Aorta (tissue), 5 donors: ENCODE measurements at regions not wholly inside any gene's neighbourhood (a gene's known extent, or its start where the extent isn't known, plus 50 kb on each side); places are given as distances from the start of the nearest gene placed in this dataset.

ENCODE experiments used
- ATAC-seq: fragments of 200-7000 bp; cut with Tn5 transposase; one replicate; pipeline ENCODE4 v1.9.1; 2022; ENCODE audit warnings: moderate library complexity; ENCODE audit not compliant: low FRiP score
- DNase-seq, 2 donors: peaks; one replicate each; pipeline ENCODE4 v3.0.0-alpha.2; 2020
- H3K27ac ChIP-seq, 2 donors: one replicate each; pipeline ENCODE4 v1.5.1; 2013; ENCODE audit warnings: low read length in 2 of 2, mild to moderate bottlenecking in 2 of 2, moderate library complexity in 2 of 2, control low read depth in 1 of 2, inconsistent platforms in 1 of 2, low read depth in 1 of 2
- H3K27me3 ChIP-seq, 2 donors: one replicate each; pipeline ENCODE4 v1.6.1; 2013; ENCODE audit warnings: control low read depth in 1 of 2, low read length in 1 of 2, mild to moderate bottlenecking in 1 of 2, moderate library complexity in 1 of 2; ENCODE audit not compliant: insufficient read depth in 2 of 2, control insufficient read depth in 1 of 2
- H3K36me3 ChIP-seq, 2 donors: one replicate each; pipeline ENCODE4 v1.6.1; 2013; ENCODE audit warnings: control low read depth in 1 of 2, low read length in 1 of 2, mild to moderate bottlenecking in 1 of 2; ENCODE audit not compliant: insufficient read depth in 2 of 2, control insufficient read depth in 1 of 2
- H3K4me1 ChIP-seq, 2 donors: one replicate each; pipeline ENCODE4 v1.6.1; 2013; ENCODE audit warnings: low read length in 2 of 2, control low read depth in 1 of 2, mild to moderate bottlenecking in 1 of 2, moderate library complexity in 1 of 2; ENCODE audit not compliant: insufficient read depth in 2 of 2, control insufficient read depth in 1 of 2
- H3K4me3 ChIP-seq, 2 donors: one replicate each; pipeline ENCODE4 v1.5.1; 2013; ENCODE audit warnings: low read length in 2 of 2, control low read depth in 1 of 2, mild to moderate bottlenecking in 1 of 2
- H3K9me3 ChIP-seq: one replicate; pipeline ENCODE4 v1.6.1; 2013; ENCODE audit warnings: mild to moderate bottlenecking, low read length; ENCODE audit not compliant: control insufficient read depth
- WGBS, 2 donors: extraction: QIAGEN DNeasy Blood & Tissue Kit; methylation state at CpG; one replicate each; pipeline ENCODE4 v1.1.7; 2013; 5-methylcytosine and 5-hydroxymethylcytosine counted together
- intact Hi-C, 2 donors: fragments of 100-400 bp; cut with DNase I; formaldehyde crosslinking; loops; one replicate each; pipeline versions ENCODE4 v1.14.2 to v1.15.0; 2022
- donor health status: healthy with polysubstance abuse.
- donor health status: Bipolar disorder and iron deficiency.
- donor health status: DM: no; HTN: no; CAD: no.
- donor health status: DM: no; HTN: no; CAD: no.
- donor health status: DM: yes; HTN: yes; CAD: no.

GRCh38 chr4:33073811-33074210, 2353.6 kb downstream of the PCDH7 start:
- Histone ChIP-seq H3K4me1 (no peaks in the 10 kb centered on the region), H3K27me3 (no peaks in the 10 kb centered on the region), H3K27ac (no peak overlapping the region), H3K36me3 (no peaks in the 10 kb centered on the region), H3K4me3 (no peak overlapping the region), H3K9me3 (no peaks in the 10 kb centered on the region)
- 14 to 41% methylated on average over 1 of the region's 1 CpG for WGBS, 2 donors
- intact Hi-C loops, result no loop called here
- DNase-seq (no peak), ATAC-seq (no peak)

DNA sequence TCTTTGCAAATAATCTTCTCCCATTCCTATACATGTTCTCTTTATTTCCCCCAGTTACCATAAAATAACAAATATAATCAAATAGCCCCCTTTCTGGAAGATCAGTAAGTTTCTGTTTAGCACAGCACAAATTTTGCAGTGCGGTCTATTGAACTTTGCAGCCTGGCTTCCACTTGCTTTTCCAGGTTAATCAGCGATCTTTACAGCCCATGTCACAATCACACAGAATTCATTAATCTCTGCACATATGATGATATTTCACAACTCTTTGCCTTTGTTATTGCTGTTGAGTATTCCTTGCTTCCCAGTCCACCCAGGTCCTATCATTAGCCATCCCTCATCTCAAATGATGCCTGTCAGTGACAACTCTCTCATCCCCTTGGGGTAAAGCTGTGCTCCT, 2358.0 kb downstream of the PCDH7 start:
- Histone ChIP-seq H3K4me1 (no peaks in the 10 kb centered on the region), H3K27ac (no peak overlapping the region), H3K4me3 (no peak overlapping the region), H3K36me3 (no peaks in the 10 kb centered on the region), H3K27me3 (no peaks in the 10 kb centered on the region), H3K9me3 (no peaks in the 10 kb centered on the region)
- WGBS, 2 donors, result 95 to 97% methylated on average over 2 of the region's 2 CpGs
- no peak for DNase-seq
- intact Hi-C loops, result no loop called here
- no peak for ATAC-seq

- Histone ChIP-seq H3K27ac (no peak overlapping the region), H3K9me3 (no peaks in the 10 kb centered on the region), H3K4me1 (no peaks in the 10 kb centered on the region), H3K4me3 (no peak overlapping the region), H3K36me3 (no peaks in the 10 kb centered on the region), H3K27me3 (no peaks in the 10 kb centered on the region)
- no peak for ATAC-seq
- WGBS, 2 donors, result 86 to 87% methylated on average over 2 of the region's 2 CpGs
- intact Hi-C loops, result no loop called here
- no peak for DNase-seq
These were observed 2360.1 kb downstream of the PCDH7 start for GRCh38 chr4:33080275-33080674.

GRCh38 chr4:33085709-33086108, 2365.5 kb downstream of the PCDH7 start:
- no peak for DNase-seq
- Histone ChIP-seq H3K9me3 (no peaks in the 10 kb centered on the region), H3K36me3 (no peaks in the 10 kb centered on the region), H3K4me3 (no peak overlapping the region), H3K4me1 (no peaks in the 10 kb centered on the region), H3K27me3 (no peaks in the 10 kb centered on the region), H3K27ac (no peak overlapping the region)
- 48 to 51% methylated on average over 2 of the region's 2 CpGs for WGBS, 2 donors
- intact Hi-C loops, result no loop called here
- no peak for ATAC-seq

- 25 to 32% methylated on average over 2 of the region's 2 CpGs for WGBS, 2 donors
- H3K4me3 ChIP-seq, result no peak overlapping the region
- no peak for DNase-seq
- ATAC-seq, result no peak
- H3K27ac ChIP-seq, result no peak overlapping the region
- no peaks in the 10 kb centered on the region for H3K36me3 ChIP-seq
- no peaks in the 10 kb centered on the region for H3K27me3 ChIP-seq
- no peaks in the 10 kb centered on the region for H3K4me1 ChIP-seq
- intact Hi-C loops, result no loop called here
- H3K9me3 ChIP-seq, result no peaks in the 10 kb centered on the region
These were observed 2366.3 kb downstream of the PCDH7 start for GRCh38 chr4:33086331-33086925.

DNA sequence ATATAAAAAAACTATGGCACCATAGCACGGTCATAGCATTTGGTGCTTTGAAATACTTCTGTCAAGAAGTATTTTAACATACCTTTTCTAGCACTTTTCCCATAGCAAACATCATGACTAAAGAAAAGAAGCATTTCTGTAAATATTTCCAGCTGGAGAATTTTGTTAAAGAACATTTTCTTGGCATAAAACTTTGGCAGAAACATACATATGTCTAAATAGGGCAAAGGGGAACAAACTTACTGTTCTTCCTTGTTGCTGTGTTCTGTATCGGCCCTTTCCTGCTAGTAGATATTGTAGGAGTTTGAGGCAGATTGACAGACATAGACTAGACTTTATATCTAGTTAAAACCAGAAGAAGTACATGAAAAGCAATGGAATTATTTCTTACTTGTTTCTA, 2368.5 kb downstream of the PCDH7 start:
- Histone ChIP-seq H3K9me3 (no peaks in the 10 kb centered on the region), H3K36me3 (no peaks in the 10 kb centered on the region), H3K4me3 (no peak overlapping the region), H3K27ac (no peak overlapping the region), H3K27me3 (no peaks in the 10 kb centered on the region), H3K4me1 (no peaks in the 10 kb centered on the region)
- intact Hi-C loops, result no loop called here
- DNase-seq (no peak), ATAC-seq (no peak)
- WGBS, 2 donors, result 6 to 8% methylated on average over 2 of the region's 2 CpGs

DNA sequence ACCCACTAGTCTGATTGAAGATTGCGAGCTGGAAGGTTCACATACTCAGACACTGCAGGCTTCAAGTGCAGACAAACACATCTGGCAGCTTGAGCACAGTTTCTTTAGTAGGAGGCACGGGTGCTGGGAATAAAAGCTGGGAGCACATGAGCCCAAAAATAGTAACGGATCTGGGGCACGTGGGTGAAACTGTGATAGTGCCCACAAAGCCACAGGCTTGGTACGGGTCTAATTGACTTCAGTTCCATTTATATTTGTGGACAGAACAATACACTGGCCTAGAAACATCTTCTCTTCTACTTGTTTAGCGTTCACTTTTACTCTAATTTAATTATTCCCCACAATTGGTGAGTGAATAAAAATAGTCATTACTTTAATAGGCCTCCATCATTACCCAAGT, 2370.7 kb downstream of the PCDH7 start:
- ATAC-seq (no peak), DNase-seq (no peak)
- Histone ChIP-seq H3K27me3 (no peaks in the 10 kb centered on the region), H3K4me3 (no peak overlapping the region), H3K4me1 (no peaks in the 10 kb centered on the region), H3K27ac (no peak overlapping the region), H3K36me3 (no peaks in the 10 kb centered on the region), H3K9me3 (no peaks in the 10 kb centered on the region)
- 82 to 85% methylated on average over 6 of the region's 6 CpGs for WGBS, 2 donors
- intact Hi-C loops, result no loop called here

DNA sequence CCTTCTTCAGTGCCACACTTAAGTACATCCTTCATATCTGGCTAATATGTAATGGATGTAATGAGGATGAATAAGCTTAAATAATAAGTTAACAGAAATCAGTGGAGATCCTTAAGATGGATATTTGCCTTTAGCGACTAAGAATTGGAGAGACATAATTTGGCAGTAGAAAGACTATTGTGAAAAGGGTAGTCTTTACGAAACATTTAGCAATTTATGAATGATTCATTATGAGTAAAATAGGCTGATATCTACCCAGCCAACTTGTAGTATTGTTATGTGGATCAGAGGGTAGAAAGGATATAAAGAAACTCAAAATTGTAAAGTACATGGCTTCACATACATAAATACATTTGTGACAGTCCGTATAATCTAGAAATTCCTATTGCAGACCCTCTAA, 2371.8 kb downstream of the PCDH7 start:
- intact Hi-C loops, result no loop called here
- Histone ChIP-seq H3K27me3 (no peaks in the 10 kb centered on the region), H3K9me3 (no peaks in the 10 kb centered on the region), H3K4me3 (no peak overlapping the region), H3K27ac (no peak overlapping the region), H3K4me1 (no peaks in the 10 kb centered on the region), H3K36me3 (no peaks in the 10 kb centered on the region)
- DNase-seq (no peak), ATAC-seq (no peak)
- WGBS, 2 donors, result 97 to 98% methylated on average over 3 of the region's 3 CpGs

- WGBS, 2 donors, result 43 to 64% methylated on average over 3 of the region's 3 CpGs
- no peaks in the 10 kb centered on the region for H3K27me3 ChIP-seq
These were observed 2384.1 kb downstream of the PCDH7 start for GRCh38 chr4:33104273-33104672.

More at GRCh38 chr4:33104273-33104672, 2384.1 kb downstream of the PCDH7 start:
- H3K4me3 ChIP-seq, result no peak overlapping the region
- intact Hi-C loops, result no loop called here
- no peak overlapping the region for H3K27ac ChIP-seq
- no peaks in the 10 kb centered on the region for H3K9me3 ChIP-seq
- ATAC-seq, result no peak
- DNase-seq, result no peak
- H3K4me1 ChIP-seq, result no peaks in the 10 kb centered on the region
- H3K36me3 ChIP-seq, result no peaks in the 10 kb centered on the region
